H1 (cell line): ENCODE measurements at regions not wholly inside any gene's neighbourhood (a gene's known extent, or its start where the extent isn't known, plus 50 kb on each side); places are given as distances from the start of the nearest gene placed in this dataset.

Experiments used
- TBP ChIP-seq: IDR thresholded peaks from 2 replicates; pipeline ENCODE4 v1.6.1; 2011; ENCODE audit warnings: low read depth, low read length, improper control_type of control experiment

DNA sequence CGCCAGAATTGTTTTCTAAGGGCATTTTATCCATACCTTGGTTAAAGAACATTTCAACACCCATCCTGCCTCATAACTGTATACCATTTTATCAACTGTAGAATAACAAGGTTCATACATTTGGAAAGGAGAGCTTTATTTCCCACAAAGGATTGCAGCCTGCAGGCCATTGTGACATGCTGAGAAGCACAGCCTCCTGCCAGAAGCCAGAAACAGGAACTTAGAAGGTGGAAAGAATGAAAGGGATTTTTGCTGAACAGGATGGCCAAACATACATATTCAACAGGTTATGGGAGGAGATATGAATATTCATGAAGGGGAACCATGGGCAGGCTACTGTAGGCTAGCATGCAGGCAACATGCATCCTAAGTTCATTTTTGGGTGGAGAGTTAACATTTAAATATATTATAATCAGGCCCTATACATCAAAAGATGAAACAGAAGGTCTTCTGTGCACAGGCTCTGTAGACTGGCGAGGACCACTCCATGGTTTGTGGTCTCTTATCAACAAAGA is 59.9 kb upstream of the DIRAS2 start (continued):
- no peak for TF ChIP-seq TBP
- TF ChIP-seq, all 59 proteins: peak for 0
